Retinal pigment epithelial cell (primary cell): ENCODE measurements at regions not wholly inside any gene's neighbourhood (a gene's known extent, or its start where the extent isn't known, plus 50 kb on each side); places are given as distances from the start of the nearest gene placed in this dataset.

ENCODE experiments used
- DNase-seq: peaks from one replicate; pipeline ENCODE4 v3.0.0-alpha.2; 2010; ENCODE audit warnings: low read depth
- H3K4me3 ChIP-seq: 2 replicates; pipeline ENCODE4 v1.5.1; 2011; ENCODE audit warnings: mild to moderate bottlenecking, low read length, control low read depth, moderate library complexity
- CTCF ChIP-seq: conservative IDR thresholded peaks from 2 replicates; pipeline ENCODE4 v1.5.1; 2011; ENCODE audit warnings: low read depth, low read length, control low read depth, inconsistent platforms

- H3K4me3 ChIP-seq: no peak overlapping the region
- no peak for DNase-seq
- no peak for TF ChIP-seq CTCF
These were observed 288.6 kb downstream of the NAF1 start for GRCh38 chr4:162878096-162878495.

GRCh38 chr4:162874748-162875147 is 291.9 kb downstream of the NAF1 start:
- TF ChIP-seq CTCF: no peak
- no peak overlapping the region for H3K4me3 ChIP-seq
- DNase-seq: no peak

- no peak for TF ChIP-seq CTCF
- no peak overlapping the region for H3K4me3 ChIP-seq
- no peak for DNase-seq
These were observed 294.7 kb downstream of the NAF1 start for GRCh38 chr4:162871990-162872389.

- no peak for DNase-seq
- no peak for TF ChIP-seq CTCF
- no peak overlapping the region for H3K4me3 ChIP-seq
These were observed 297.5 kb downstream of the NAF1 start for GRCh38 chr4:162869157-162869556.

GRCh38 chr4:162866565-162866964 is 300.1 kb downstream of the NAF1 start:
- no peak for TF ChIP-seq CTCF
- H3K4me3 ChIP-seq: no peak overlapping the region
- DNase-seq: no peak

- H3K4me3 ChIP-seq: no peak overlapping the region
- no peak for TF ChIP-seq CTCF
- DNase-seq: no peak
These were observed 301.6 kb downstream of the NAF1 start for GRCh38 chr4:162865102-162865501.

- DNase-seq: no peak
- no peak overlapping the region for H3K4me3 ChIP-seq
- no peak for TF ChIP-seq CTCF
These were observed 312.9 kb downstream of the NAF1 start for GRCh38 chr4:162853788-162854187.
